Lower lobe of right lung (tissue), 2 donors: ENCODE measurements at regions not wholly inside any gene's neighbourhood (a gene's known extent, or its start where the extent isn't known, plus 50 kb on each side); places are given as distances from the start of the nearest gene placed in this dataset.

ENCODE experiments used
- ATAC-seq, 2 donors: fragments of 200-7000 bp; cut with Tn5 transposase; one replicate each; pipeline ENCODE4 v1.9.1; 2020 to 2022; ENCODE audit warnings: mild to moderate bottlenecking in 2 of 2, moderate library complexity in 2 of 2
- DNase-seq: peaks from one replicate; pipeline ENCODE4 v3.0.0-alpha.2; 2020
- H3K27ac ChIP-seq: fragments of 200-600 bp; one replicate; pipeline ENCODE4 v1.8.0; 2022
- H3K27me3 ChIP-seq: fragments of 200-600 bp; one replicate; pipeline ENCODE4 v1.8.0; 2022; ENCODE audit warnings: low read depth
- H3K36me3 ChIP-seq: fragments of 200-600 bp; one replicate; pipeline ENCODE4 v1.8.0; 2022; ENCODE audit warnings: mild to moderate bottlenecking
- H3K4me1 ChIP-seq: fragments of 200-600 bp; one replicate; pipeline ENCODE4 v1.8.0; 2022
- H3K4me3 ChIP-seq: fragments of 200-600 bp; one replicate; pipeline ENCODE4 v1.8.0; 2022; ENCODE audit warnings: mild to moderate bottlenecking
- H3K9me3 ChIP-seq: fragments of 200-600 bp; one replicate; pipeline ENCODE4 v1.8.0; 2022
- intact Hi-C: fragments of 100-400 bp; cut with DNase I; formaldehyde crosslinking; loops from one replicate; pipeline ENCODE4 v1.11.0; 2022
- TF ChIP-seq, protein P1 (sequence below): fragments of 200-600 bp; IDR thresholded peaks from one replicate; pipeline ENCODE4 v1.8.0; 2022; ENCODE audit warnings: antibody characterized with exemption, mild to moderate bottlenecking
- donor health status: DM: no; HTN: yes; CAD: no; lungs with severe emphysema.

DNA sequence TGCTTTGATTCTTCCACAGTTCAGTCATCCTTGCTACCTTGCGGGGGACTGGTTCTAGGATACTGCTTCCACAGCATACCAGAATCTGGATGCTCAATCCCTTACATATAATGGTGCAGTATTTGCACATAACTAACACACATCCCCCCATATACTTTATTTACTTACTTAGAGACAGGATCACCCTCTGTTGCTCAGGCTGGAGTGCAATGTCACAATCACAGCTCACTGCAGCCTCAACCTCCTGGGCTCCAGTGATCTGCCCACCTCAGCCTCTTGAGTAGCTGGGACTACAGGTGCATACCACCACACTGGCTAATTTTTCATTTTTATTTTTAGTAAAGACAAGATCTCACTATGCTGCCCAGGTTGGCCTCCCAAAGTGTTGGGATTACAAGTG lies 112.2 kb downstream of the GOSR1 start:
- Histone ChIP-seq H3K4me3 (no peak overlapping the region), H3K27ac (no peak overlapping the region), H3K4me1 (no peaks in the 10 kb centered on the region), H3K9me3 (no peaks in the 10 kb centered on the region), H3K27me3 (no peaks in the 10 kb centered on the region), H3K36me3 (no peaks in the 10 kb centered on the region)
- intact Hi-C loops: no loop called here
- TF ChIP-seq, protein P1, sequence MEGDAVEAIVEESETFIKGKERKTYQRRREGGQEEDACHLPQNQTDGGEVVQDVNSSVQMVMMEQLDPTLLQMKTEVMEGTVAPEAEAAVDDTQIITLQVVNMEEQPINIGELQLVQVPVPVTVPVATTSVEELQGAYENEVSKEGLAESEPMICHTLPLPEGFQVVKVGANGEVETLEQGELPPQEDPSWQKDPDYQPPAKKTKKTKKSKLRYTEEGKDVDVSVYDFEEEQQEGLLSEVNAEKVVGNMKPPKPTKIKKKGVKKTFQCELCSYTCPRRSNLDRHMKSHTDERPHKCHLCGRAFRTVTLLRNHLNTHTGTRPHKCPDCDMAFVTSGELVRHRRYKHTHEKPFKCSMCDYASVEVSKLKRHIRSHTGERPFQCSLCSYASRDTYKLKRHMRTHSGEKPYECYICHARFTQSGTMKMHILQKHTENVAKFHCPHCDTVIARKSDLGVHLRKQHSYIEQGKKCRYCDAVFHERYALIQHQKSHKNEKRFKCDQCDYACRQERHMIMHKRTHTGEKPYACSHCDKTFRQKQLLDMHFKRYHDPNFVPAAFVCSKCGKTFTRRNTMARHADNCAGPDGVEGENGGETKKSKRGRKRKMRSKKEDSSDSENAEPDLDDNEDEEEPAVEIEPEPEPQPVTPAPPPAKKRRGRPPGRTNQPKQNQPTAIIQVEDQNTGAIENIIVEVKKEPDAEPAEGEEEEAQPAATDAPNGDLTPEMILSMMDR: no peak
- DNase-seq (no peak), ATAC-seq (no peak)

DNA sequence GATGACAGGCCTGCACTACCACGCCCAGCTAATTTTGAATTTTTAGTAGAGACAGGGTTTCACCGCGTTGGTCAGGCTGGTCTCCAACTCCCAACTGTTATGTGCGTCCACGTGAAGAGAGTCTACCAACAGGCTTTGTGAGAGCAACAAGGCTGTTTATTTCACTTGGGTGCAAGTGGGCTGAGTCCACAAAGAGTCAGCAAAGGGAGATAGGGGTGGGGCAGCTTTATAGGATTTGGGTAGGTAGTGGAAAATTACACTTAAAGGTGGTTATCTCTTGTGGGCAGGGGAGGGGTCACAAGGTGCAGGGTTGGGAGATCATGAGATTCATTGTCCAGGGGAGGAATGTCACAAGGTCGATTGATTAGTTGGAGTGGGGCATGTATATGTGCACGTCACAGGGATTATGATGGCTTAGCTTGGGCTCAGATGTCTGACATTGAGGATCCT lies 111.6 kb downstream of the GOSR1 start:
- intact Hi-C loops: no loop called here

DNA sequence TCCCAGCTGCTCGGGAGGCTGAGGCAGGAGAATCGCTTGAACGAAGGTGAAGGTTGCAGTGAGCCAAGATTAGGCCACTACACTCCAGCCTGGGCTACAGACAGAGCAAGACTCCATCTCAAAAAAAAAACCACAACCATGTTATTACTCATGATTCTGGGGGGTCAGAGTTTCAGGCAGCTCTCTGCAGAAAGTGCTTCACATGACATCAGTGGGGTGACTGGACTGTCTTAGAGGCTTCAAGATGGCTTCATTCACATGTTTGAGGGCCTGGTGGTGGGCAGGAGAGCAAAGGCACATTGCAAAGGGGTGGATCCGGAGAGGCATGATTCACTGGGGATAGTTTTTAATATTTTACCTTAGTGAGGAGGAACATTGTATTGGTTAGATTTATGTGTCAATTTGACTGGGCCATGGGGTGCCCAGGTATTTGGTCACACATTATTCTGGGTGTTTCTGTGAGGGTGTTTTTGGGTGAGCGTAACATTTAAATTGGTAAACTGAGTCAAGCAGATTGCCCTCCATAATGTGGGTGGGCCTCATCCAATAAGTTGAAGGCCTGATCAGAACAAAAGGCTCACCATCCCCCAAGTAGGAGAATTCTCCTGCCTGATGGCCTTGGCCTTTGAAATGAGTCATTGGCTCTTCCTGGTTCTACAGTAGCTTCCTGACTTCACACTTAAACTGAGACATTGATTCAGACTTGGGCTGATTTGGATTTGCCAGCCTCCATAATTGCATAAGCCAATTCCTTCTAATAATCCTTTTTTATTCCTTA lies 109.8 kb downstream of the GOSR1 start:
- intact Hi-C loops: no loop called here
- no peak for ATAC-seq
- H3K27ac ChIP-seq: no peak overlapping the region
- no peaks in the 10 kb centered on the region for H3K36me3 ChIP-seq
- no peaks in the 10 kb centered on the region for H3K27me3 ChIP-seq
- no peaks in the 10 kb centered on the region for H3K9me3 ChIP-seq
- TF ChIP-seq, protein P1: no peak
- H3K4me3 ChIP-seq: no peak overlapping the region
- H3K4me1 ChIP-seq: no peaks in the 10 kb centered on the region
- no peak for DNase-seq

More for the DNA sequence above, 111.6 kb downstream of the GOSR1 start:
- no peak for ATAC-seq
- DNase-seq: no peak
- H3K4me3 ChIP-seq: no peak overlapping the region
- H3K27me3 ChIP-seq: no peaks in the 10 kb centered on the region
- TF ChIP-seq, protein P1: no peak
- H3K36me3 ChIP-seq: no peaks in the 10 kb centered on the region
- H3K27ac ChIP-seq: no peak overlapping the region
- H3K9me3 ChIP-seq: no peaks in the 10 kb centered on the region
- no peaks in the 10 kb centered on the region for H3K4me1 ChIP-seq

DNA sequence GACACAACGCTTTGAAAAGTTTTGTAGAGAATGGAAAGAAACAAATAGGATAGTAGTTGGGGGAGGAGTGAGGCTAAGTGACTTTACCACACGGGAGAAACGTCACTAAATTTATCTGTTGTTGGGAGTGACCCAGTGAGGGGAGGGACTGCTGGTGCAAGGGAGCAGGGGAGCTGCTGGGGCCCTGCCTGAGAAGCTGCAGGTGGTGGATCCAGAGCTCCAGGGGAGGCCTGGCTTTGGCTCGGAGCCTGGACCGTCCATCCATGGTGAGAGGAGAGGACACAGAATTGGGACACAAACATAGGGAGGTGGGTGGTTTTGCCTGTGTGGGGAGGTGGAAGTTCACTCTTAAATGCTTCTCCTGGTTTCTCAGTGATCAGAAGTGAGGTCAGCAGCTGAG lies 107.6 kb downstream of the GOSR1 start:
- no peaks in the 10 kb centered on the region for H3K36me3 ChIP-seq
- no peaks in the 10 kb centered on the region for H3K9me3 ChIP-seq
- TF ChIP-seq, protein P1: no peak
- H3K4me3 ChIP-seq: no peak overlapping the region
- intact Hi-C loops: no loop called here
- ATAC-seq (no peak), DNase-seq (no peak)
- H3K4me1 ChIP-seq: no peaks in the 10 kb centered on the region
- H3K27me3 ChIP-seq: no peaks in the 10 kb centered on the region
- no peak overlapping the region for H3K27ac ChIP-seq

DNA sequence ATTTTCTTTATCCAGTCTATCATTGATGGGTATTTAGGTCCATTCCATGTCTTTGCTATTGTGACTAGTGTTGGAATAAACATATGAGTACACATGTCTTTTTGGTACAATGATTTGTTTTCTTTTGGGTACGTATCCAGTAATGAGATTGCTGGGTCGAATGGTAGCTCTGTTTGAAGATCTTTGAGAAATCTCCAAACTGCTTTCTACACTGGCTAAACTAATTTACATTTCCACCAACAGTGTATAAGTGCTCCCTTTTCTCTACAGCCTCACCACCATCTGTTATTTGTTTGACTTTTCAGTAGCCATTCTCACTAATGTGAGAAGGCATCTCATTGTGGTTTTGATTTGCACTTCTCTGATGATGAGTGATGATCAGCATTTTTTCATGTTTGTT lies 103.7 kb downstream of the GOSR1 start:
- no peak for DNase-seq
- H3K27ac ChIP-seq: no peak overlapping the region
- intact Hi-C loops: no loop called here
- H3K27me3 ChIP-seq: no peaks in the 10 kb centered on the region
- no peak for ATAC-seq
- no peaks in the 10 kb centered on the region for H3K4me1 ChIP-seq
- TF ChIP-seq, protein P1: no peak
- H3K36me3 ChIP-seq: no peaks in the 10 kb centered on the region
- H3K9me3 ChIP-seq: no peaks in the 10 kb centered on the region
- H3K4me3 ChIP-seq: no peak overlapping the region
